Cerebellar cortex (tissue), 1 donor: ENCODE measurements at regions not wholly inside any gene's neighbourhood (a gene's known extent, or its start where the extent isn't known, plus 50 kb on each side); places are given as distances from the start of the nearest gene placed in this dataset.
"Not testable (repeated sequence)": the region's sequence is repeated elsewhere in the genome, so short reads cannot be mapped to it uniquely, and the experiment has no call there.

Experiments used
- DNase-seq: peaks from one replicate; pipeline ENCODE4 v3.0.0-alpha.2; 2015; ENCODE audit warnings: low spot score

GRCh38 chrY:16120096-16120495 lies 1595.8 kb downstream of the NLGN4Y start:
- DNase-seq = not testable (repeated sequence)

GRCh38 chrY:16121988-16122387 lies 1597.7 kb downstream of the NLGN4Y start:
- DNase-seq = no peak

- no peak for DNase-seq
Observed at GRCh38 chrY:16124630-16125317, 1600.4 kb downstream of the NLGN4Y start.

GRCh38 chrY:16136581-16137298 lies 1612.4 kb downstream of the NLGN4Y start:
- no peak for DNase-seq

- no peak for DNase-seq
Observed at GRCh38 chrY:16157801-16158200, 1633.5 kb downstream of the NLGN4Y start.

GRCh38 chrY:16175740-16176139 lies 1651.4 kb downstream of the NLGN4Y start:
- DNase-seq = not testable (repeated sequence)

- DNase-seq = not testable (repeated sequence)
Observed at GRCh38 chrY:16205482-16205881, 1674.5 kb downstream of the CDY2B start.

GRCh38 chrY:16243322-16243721 lies 1636.7 kb downstream of the CDY2B start:
- DNase-seq = not testable (repeated sequence)

GRCh38 chrY:16254551-16255295 lies 1625.3 kb downstream of the CDY2B start:
- not testable (repeated sequence) for DNase-seq

- DNase-seq = not testable (repeated sequence)
Observed at GRCh38 chrY:16255778-16256177, 1624.2 kb downstream of the CDY2B start.
